ENCODE measurements at regions not wholly inside any gene's neighbourhood (a gene's known extent, or its start where the extent isn't known, plus 50 kb on each side); places are given as distances from the start of the nearest gene placed in this dataset.
"Not testable (repeated sequence)": the region's sequence is repeated elsewhere in the genome, so short reads cannot be mapped to it uniquely, and the experiment has no call there.

DNA sequence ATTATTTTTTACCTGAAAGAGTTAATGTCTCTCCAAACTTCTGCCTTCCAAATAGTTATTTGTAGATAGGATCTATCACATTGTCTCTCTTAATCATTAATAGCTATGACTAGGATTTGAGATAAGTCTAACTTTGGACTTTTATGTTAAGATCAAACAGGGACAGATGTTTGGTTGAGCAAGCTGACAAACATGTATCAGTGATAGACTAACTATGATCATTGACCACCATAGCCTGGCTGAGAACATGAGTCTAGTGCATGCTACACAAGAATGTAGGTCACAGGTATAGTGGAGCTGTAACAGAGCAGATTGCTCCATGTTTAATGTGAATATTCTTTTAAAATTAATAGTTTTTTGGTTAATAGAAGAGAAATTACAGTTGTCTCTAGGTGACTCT is 52.0 kb downstream of the SYT15B start:
- not testable (repeated sequence) for DNase-seq (ENCODE audit: low read depth in 2 of 3, low spot score in 2 of 3)

DNA sequence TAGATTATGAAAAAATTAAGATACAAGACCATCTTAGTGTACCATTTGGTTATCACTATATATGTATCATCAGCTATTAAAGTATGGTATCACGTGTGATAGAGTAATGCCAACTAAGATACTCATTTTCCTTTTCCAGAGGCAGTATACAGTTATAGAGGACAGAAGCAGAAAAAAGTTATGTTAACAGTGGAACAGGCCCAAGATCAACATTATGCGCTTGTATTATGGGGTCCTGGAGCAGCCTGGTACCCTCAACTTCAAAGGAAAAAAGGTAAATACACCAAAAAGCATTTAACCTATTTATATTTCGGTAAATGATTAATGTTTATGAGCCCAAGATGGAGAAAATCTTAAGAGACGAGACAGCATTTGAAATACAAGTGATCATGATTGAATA is 52.9 kb downstream of the SYT15B start:
- not testable (repeated sequence) for DNase-seq (ENCODE audit: low read depth in 2 of 3, low spot score in 2 of 3)

DNA sequence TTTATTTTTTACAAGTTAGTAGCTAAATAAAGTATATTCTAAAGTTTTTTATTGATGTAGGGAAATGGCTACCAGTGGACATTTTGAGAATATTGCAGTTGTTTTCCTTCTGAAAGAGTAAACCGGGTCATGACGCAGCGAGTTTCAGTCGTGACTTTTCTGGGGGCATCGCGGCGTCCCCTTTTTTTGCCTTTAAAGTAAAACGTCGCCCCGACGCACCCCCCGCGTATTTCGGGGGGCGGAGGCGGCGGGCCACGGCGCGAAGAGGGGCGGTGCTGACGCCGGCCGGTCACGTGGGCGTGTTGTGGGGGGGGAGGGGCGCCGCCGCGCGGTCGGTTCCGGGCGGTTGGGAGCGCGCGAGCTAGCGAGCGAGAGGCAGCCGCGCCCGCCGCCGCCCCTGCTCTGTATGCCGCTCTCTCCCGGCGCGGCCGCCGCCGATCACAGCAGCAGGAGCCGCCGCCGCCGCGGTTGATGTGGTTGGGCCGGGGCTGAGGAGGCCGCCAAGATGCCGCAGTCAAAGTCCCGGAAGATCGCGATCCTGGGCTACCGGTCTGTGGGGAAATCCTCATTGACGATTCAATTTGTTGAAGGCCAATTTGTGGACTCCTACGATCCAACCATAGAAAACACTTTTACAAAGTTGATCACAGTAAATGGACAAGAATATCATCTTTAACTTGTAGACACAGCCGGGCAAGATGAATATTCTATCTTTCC is 57.5 kb downstream of the SYT15B start:
- peak in 2 of 3 donors; percentile 10 to 54 for DNase-seq (ENCODE audit: low read depth in 2 of 3, low spot score in 2 of 3)

DNA sequence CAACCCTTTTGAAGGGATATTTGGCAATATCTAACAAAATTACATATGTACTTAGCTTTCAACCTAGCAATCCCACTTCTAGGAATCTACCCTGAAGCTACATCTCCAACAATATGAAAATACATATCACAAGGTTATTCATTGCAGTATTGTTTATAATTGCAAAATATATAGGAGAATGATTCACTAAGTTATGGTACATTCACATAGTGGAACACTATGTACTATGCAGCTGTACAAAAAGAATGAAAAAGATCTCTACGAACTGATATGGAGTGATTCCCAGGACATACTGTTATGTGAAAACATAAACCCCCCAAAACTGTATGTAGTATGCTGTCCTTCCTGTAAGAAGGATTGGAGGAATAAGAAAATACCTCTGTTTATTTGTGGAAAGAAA is 62.1 kb downstream of the SYT15B start:
- DNase-seq (ENCODE audit: low read depth in 2 of 3, low spot score in 2 of 3), result not testable (repeated sequence)

DNA sequence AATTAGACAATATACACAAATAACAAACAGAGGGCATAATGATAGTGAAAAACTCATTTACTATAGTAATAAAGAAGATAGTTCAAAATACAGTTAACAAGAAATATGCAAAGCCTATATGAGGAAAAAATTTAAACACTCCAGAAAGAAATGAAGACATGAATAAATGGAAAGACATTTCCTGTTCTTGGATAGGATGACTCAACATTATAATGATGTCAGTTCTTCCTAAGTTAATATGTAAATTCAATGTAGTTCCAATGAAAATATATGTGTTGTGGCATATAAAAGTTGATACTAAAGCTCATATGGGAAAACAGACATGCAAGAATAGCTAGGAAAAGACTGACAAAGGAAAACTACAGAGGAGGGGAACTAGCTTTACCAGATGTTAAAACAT is 63.5 kb downstream of the SYT15B start:
- DNase-seq (ENCODE audit: low read depth in 2 of 3, low spot score in 2 of 3), result not testable (repeated sequence)

DNA sequence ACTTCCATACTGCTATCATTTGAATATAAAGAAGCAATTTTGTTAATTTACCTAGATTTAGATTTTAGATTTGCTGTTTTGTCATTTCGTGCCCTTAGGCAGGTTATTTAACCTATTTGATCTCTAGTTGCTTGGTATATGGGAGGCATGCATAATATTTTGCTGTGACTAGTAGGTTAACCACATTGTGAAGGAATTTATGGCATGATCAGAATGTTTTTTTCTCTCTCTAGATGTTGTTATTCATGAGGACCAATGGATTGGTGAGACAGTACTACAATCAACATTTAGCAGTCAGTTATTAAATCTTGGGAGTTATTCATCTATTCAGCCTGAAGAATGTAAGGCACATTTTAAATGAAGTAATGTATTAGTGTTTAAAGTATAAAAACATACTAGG is 67.2 kb downstream of the SYT15B start:
- DNase-seq (ENCODE audit: low read depth in 2 of 3, low spot score in 2 of 3), result not testable (repeated sequence)

DNA sequence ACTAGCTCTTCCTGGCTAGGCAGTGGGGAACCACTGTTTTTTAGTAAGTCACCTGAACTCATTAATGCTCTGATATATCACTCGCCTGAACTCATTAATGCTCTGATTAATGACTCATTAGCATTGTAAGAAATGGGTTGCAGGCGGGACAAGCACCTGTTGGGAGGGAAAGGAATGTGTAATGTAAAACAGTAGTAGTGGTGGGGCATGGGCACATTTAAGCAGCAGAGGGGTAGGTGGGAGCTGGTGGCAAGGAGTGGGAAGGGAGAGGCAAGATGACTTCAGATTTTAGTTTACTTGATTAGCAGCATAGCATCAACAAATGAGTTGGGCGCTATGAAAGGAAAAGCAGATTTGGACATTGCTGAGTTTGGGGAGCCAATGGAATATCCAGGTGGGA is 68.2 kb downstream of the SYT15B start:
- not testable (repeated sequence) for DNase-seq (ENCODE audit: low read depth in 2 of 3, low spot score in 2 of 3)

DNA sequence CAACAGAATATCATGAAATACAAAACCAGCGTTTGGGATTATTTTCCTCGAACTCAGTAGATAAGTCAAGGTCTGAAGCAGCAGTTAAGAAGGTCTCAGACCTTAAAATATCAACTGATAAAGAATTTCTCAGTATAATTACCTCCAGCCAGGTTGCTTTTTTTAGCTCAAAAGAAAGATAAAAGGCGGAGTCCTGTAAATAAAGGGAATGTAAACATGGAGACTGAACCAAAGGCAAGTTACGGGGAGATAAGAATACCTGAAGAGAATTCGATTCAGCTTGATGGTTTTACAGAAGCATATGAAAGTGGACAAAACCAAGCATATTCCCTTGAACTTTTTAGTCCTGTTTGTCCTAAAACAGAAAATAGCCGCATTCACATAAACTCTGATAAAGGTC is 73.1 kb downstream of the SYT15B start:
- not testable (repeated sequence) for DNase-seq (ENCODE audit: low read depth in 2 of 3, low spot score in 2 of 3)

DNA sequence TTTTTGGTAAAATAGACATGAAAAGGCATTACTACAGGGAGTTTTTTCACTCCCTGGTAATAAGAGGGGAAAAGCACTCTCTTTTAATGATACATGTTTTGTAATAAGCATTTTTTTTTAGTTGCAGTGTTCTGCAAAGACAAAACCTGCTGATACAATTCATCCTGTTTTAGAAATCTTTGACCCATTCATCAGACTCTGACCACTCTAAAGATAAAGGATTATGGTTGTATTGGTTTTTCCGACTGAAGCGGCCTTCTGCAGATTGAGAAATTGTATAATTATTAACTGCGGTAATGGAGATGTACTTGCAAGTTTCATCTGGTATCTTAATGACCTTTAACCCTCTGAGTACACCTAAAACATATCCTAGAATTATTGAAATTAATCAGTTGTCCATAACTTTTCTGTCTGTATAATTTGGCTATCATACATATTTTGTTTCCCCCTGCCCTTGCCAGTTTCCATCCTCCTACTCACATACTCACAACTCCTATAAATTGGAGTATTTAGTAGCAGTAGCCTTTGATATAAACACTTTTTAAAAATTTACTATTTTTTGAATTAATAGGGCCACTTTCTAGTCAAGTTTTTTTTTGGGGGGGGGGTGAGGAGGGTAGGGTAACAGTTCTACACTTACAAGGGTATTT is 79.4 kb downstream of the SYT15B start:
- DNase-seq (ENCODE audit: low read depth in 2 of 3, low spot score in 2 of 3), result not testable (repeated sequence)

DNA sequence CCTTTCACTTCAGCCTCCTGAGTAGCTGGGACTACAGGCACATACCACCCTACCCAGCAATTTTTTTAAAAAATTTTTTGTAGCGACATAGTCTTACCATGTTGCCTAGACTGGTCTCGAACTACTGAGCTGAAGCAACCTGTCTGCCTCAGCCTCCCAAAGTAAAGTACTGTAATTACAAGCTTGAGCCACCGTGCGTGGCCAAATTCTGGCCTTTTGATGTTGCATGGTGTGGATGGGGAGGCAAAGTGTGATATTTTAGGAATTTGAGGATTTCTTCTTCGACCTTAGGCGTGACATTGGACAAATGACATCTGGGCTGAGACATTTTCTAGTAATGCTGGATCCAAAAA is 81.8 kb downstream of the SYT15B start:
- not testable (repeated sequence) for DNase-seq (ENCODE audit: low read depth in 2 of 3, low spot score in 2 of 3)

DNA sequence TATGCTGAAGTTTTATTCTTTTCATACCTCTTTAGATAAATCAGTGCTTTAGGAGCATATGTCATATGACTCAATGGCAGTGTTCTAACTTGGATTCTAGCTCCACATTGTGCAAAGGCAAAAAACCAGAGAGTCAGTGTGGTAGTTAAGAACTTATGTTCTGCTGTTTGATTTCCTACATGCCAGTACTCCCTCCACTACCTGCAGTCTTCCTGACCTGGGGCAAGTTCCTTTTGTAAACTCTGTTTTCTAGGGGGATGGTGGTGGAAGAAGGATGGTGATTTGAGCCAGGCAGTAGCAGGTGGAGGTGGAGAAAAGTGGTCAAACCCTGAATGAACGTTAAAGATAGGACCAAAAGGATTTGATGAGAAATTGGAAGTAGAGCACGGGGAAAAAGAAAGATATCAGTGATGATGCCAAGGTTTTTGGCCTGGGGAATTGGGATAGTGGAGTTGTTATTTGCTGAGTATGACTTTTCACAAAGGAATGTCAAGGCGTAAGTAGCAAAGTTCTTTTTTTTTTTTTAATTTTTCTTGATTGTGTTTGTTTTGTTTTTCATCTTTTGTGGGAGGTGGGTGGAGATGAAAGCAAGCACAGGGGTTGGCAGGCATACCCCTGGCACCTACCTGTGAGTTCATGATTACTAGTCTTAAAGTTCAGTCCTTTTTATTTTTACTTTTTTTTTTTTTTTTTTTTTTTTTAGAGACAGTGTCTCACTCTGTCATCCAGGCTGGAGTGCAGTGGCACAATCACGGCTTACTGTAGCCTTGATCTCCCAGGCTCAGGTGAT is 82.3 kb downstream of the SYT15B start:
- not testable (repeated sequence) for DNase-seq (ENCODE audit: low read depth in 2 of 3, low spot score in 2 of 3)

DNA sequence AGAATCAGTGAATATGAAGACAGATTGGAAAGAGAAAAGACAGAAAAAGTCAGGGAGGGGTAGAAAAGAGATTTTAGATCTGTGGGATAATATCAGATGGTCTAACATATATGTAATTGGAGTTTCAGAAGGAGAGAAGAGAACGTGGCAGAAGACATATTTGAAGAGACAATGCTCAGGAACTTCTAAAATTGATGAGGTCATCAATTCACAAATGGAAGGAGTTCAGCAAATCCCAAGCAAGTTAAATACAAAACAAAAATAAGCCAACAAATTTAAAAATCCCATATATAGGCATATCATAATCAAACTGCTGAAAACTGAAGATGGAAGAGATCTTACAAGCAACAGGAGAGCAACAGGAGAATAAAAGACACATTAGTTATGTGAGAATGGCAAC is 87.3 kb downstream of the SYT15B start:
- not testable (repeated sequence) for DNase-seq (ENCODE audit: low read depth in 2 of 3, low spot score in 2 of 3)

DNA sequence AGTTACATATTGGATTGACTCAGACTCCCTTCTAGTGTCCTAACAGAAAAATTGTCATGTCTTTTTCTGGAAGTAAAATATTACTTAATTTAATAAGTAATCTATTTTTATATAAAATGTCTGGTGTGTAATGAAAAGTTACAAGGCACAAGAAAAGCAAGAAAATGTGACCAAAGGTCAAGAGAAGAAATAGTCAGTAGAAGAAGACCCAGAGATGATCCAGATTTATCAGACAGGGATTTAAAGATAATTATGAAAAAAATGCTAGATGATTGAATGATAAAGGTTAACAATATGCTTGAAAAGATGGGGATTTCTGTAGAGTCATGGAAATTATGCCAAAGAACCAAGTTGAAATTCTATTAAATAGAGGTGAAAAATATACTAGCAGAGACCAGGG is 87.8 kb downstream of the SYT15B start:
- DNase-seq (ENCODE audit: low read depth in 2 of 3, low spot score in 2 of 3), result not testable (repeated sequence)

DNA sequence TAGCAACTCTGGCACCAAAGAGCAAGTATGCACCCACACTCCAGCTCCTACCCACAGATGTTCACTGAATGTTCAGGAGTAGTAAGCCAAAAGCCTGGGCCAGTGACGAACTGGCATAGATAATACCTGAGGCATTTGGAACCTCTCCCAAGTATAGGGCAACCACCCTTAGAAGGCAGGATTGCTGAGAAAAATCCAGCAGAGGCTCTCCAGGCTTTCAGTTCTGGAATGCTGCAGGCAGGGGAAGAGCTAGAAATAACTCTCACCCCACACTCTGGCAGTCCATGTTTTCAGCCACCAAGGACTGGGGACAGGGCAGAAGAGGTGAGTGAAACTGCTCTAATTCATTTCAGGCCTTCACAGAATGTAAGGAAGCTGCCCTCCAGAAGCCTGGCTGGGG is 90.3 kb downstream of the SYT15B start:
- not testable (repeated sequence) for DNase-seq (ENCODE audit: low read depth in 2 of 3, low spot score in 2 of 3)

DNA sequence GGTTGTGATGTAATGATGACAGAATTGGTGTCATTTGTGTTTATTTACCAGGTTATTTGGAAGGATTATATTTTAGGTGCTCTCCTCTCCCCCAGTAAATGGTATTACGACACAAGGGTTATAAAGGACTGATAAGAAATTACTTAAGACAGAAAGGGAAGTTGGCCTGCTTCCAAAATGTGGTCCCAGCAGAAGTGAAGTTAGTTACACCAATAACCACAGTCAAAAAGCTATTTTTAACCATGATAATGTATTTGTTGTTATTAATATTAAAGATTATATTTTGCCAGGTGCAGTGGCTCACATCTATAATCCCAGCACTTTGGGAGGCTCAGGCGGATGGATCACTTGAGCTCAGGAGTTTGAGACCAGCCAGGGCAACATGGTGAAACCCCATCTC is 92.5 kb downstream of the SYT15B start:
- DNase-seq (ENCODE audit: low read depth in 2 of 3, low spot score in 2 of 3), result not testable (repeated sequence)

DNA sequence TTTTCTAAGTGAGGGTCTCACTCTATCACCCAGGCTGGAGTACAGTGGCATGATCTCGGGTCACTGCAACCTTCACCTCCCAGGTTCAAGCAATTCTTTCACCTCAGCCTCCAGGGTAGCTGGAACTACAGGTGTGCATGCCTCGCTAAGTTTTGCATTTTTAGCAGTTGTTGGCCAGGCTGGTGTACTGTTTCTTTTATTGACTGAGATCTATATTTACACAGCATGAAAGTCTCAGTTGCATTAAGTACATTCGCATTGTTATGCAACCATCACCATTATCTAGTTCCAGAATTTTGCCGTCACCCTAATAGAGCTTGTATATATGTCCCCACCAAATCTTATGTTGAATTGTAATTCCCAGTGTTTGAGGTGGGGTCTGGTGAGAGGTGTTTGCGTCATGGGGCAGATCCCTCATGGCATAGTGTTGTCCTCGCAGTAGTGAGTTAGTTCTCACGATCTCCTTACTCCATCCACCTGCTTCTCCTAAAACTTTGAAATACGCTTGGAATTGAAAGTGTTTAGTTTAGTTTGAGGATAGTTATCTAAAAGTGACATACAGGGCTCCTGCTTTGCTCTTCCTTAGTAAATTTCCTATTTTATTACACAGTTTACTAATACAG is 101.3 kb downstream of the SYT15B start:
- not testable (repeated sequence) for DNase-seq (ENCODE audit: low read depth in 2 of 3, low spot score in 2 of 3)

DNA sequence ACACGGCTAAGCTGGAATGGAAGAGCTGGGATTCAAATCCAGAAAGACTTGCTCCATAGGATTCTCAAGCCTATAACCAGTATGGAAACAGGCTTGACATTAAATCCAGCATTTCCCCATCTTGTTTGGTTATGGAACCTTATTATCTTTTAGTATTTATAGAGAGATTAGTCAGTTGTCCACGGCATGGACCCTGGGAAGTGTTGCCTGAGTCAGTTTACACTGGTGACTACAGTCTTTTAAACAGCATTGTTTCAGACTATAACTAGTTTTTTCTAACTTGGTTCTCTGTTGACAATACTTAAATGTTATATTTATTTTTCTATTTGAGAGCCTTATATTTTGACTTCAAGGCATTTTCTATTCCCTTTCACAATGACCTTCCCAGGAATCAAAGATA is 106.7 kb downstream of the SYT15B start:
- not testable (repeated sequence) for DNase-seq (ENCODE audit: low read depth in 2 of 3, low spot score in 2 of 3)

DNA sequence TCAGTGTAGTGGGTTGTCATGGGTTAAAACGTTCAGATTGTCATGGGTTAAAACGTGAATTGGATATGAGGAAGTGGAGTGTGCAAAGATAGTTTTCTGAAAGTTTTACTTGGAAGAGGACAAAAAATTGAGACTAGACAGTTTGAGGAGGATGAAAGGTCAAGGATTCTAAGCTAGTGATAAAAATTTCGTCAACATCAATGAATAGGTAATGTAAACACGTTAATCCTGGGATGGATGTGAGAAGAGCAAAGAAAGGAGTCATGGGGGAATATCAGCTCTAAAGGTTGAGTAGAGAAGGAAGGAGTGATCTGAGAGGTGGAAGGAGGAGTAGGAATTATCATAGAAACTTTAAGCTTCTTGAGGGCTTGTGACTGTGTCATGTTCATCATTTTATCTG is 109.2 kb downstream of the SYT15B start:
- DNase-seq (ENCODE audit: low read depth in 2 of 3, low spot score in 2 of 3), result not testable (repeated sequence)

DNA sequence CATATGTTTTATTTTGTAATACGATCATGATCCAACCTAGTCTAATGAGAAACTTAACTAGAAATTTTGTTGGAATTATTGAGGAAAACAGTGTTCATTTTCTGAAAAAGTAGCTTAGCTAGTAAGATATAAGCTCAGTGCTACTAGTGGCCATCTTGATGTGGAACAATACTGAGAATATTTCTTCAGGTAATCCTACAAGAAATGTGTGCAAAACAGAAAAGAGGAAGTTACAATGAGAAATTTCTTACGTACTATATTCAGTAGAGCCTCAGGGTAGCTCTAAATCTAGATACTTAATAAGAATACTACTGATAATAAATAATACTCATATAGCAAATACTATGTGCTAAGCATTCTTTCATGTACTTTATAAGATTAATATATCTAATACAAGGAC is 114.8 kb downstream of the SYT15B start:
- not testable (repeated sequence) for DNase-seq (ENCODE audit: low read depth in 2 of 3, low spot score in 2 of 3)

DNA sequence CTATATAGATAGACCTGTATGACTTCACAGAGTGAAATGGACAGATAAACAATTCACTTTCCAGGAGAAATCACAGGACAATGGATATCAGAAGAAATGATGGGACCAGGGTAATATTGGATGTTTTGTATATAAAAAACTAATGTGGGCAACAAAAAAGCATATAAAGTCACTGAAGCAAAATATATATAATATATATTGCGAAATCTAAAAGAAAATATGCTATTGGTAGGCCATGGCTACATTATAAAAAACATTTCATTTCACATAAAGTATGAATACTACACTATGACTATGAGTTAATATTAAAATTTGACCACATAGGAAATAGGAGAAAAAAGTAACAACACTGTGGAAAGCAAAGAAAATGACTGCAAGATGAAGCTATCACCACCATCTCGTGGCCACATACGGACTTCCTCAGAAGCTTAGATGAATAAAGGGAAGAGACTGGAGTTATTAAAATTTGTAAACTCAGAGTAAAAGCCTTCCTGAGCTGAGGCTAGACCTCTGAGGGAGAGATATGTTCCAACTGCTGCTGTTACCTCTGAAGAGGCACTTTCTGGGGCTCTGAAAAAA is 115.8 kb downstream of the SYT15B start:
- DNase-seq (ENCODE audit: low read depth in 2 of 3, low spot score in 2 of 3), result peak in 2 of 3 donors; percentile 14 to 23
